Transverse colon (tissue), 4 donors: ENCODE measurements at regions not wholly inside any gene's neighbourhood (a gene's known extent, or its start where the extent isn't known, plus 50 kb on each side); places are given as distances from the start of the nearest gene placed in this dataset.

Experiments
- EP300 ChIP-seq: sonication (generic); formaldehyde crosslinking; IDR thresholded peaks from one replicate; pipeline ENCODE4 v1.6.1; 2017; ENCODE audit warnings: antibody characterized with exemption, low read depth
- POLR2A ChIP-seq: fragments of 450-650 bp; IDR thresholded peaks from one replicate; pipeline ENCODE4 v1.6.1; 2016; ENCODE audit warnings: antibody characterized with exemption, mild to moderate bottlenecking, moderate library complexity
- POLR2AphosphoS5 ChIP-seq, 3 donors: sonication (generic); formaldehyde crosslinking; IDR thresholded peaks; one replicate each; pipeline ENCODE4 v1.6.1; 2016; ENCODE audit warnings: antibody characterized with exemption in 3 of 3
- TF ChIP-seq, protein P1 (sequence below), 5 experiments: fragments of 200-600 bp in 3 of 5; fragments of 450-650 bp in 2 of 5; sonication (generic) in 3 of 5; IDR thresholded peaks; 1 replicate in 2 of 5; 2 replicates in 3 of 5; pipeline ENCODE4 v1.5.1; 2016 to 2017; ENCODE audit warnings: antibody characterized with exemption in 5 of 5, inconsistent platforms in 3 of 5, mild to moderate bottlenecking in 2 of 5, moderate library complexity in 1 of 5

DNA sequence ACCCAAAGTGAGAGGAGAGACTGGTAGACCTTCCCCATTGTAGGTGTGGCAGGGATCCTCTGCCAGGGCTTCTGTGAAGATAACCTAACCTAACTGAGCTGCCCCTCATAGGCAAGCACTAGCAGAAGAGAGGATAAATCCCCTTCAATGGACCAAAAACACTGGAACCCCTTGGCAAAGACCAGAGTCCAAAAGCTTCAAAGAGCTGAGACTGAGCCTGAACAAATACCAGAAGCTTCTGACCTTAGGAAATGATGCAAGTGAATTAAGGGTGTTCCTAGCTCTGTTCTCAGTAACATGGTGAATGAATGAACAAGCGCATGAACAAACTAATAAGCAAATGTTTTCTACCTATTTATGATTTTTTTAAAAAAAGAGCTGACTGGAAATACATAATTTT lies 123.2 kb downstream of the RRAGC start:
- TF ChIP-seq, protein P1, sequence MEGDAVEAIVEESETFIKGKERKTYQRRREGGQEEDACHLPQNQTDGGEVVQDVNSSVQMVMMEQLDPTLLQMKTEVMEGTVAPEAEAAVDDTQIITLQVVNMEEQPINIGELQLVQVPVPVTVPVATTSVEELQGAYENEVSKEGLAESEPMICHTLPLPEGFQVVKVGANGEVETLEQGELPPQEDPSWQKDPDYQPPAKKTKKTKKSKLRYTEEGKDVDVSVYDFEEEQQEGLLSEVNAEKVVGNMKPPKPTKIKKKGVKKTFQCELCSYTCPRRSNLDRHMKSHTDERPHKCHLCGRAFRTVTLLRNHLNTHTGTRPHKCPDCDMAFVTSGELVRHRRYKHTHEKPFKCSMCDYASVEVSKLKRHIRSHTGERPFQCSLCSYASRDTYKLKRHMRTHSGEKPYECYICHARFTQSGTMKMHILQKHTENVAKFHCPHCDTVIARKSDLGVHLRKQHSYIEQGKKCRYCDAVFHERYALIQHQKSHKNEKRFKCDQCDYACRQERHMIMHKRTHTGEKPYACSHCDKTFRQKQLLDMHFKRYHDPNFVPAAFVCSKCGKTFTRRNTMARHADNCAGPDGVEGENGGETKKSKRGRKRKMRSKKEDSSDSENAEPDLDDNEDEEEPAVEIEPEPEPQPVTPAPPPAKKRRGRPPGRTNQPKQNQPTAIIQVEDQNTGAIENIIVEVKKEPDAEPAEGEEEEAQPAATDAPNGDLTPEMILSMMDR (IDR thresholded peaks at IDR 0.05), result no peak
- no peak for TF ChIP-seq POLR2AphosphoS5 (IDR thresholded peaks at IDR 0.05)
- no peak for TF ChIP-seq POLR2A
- no peak for TF ChIP-seq EP300
